ENCODE measurements at regions not wholly inside any gene's neighbourhood (a gene's known extent, or its start where the extent isn't known, plus 50 kb on each side); places are given as distances from the start of the nearest gene placed in this dataset.

DNA sequence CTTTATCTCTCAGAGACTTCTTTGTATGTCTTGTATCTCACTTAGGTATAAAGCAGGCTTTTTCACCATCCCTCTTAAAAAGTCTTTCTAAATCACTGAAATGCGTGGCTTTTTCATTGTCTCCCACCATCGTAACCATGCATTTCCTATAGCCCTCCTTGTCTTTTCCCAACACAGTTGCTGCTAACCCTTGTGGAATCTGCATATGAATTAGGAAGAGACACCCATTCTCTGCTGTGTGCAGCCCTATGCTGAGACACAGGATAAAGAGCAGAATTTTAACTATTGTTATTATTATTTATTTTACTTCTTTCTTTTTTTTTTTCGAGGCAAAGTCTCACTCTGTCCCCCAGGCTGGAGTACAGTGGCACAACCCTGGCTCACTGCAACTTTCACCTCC lies 804.3 kb upstream of the COBL start:
- H3K4me1 ChIP-seq (ENCODE audit: control insufficient read depth, low read length), result no peaks in the 10 kb centered on the region
- no peak overlapping the region for H3K27ac ChIP-seq (ENCODE audit: low read depth, low read length)
- no peaks in the 10 kb centered on the region for H3K79me2 ChIP-seq (ENCODE audit: control insufficient read depth, low read length)
- H3K4me2 ChIP-seq (ENCODE audit: low read length), result no peak overlapping the region
- H3K9me2 ChIP-seq (replicated peaks; ENCODE audit: control insufficient read depth, low read length), result no peaks in the 10 kb centered on the region
- no peaks in the 10 kb centered on the region for H3K9me3 ChIP-seq (ENCODE audit: control insufficient read depth, insufficient read depth, low read length)
- H3K36me3 ChIP-seq (ENCODE audit: control insufficient read depth, low read length), result no peaks in the 10 kb centered on the region
- no peaks in the 10 kb centered on the region for H4K20me1 ChIP-seq (ENCODE audit: control insufficient read depth, insufficient read depth, low read depth, low read length)
- H3K4me3 ChIP-seq (ENCODE audit: low read length), result no peak overlapping the region
- no peak for TF ChIP-seq EZH2phosphoT487 (IDR thresholded peaks at IDR 0.05; ENCODE audit: borderline replicate concordance, low read length)
- TF ChIP-seq, protein P1, sequence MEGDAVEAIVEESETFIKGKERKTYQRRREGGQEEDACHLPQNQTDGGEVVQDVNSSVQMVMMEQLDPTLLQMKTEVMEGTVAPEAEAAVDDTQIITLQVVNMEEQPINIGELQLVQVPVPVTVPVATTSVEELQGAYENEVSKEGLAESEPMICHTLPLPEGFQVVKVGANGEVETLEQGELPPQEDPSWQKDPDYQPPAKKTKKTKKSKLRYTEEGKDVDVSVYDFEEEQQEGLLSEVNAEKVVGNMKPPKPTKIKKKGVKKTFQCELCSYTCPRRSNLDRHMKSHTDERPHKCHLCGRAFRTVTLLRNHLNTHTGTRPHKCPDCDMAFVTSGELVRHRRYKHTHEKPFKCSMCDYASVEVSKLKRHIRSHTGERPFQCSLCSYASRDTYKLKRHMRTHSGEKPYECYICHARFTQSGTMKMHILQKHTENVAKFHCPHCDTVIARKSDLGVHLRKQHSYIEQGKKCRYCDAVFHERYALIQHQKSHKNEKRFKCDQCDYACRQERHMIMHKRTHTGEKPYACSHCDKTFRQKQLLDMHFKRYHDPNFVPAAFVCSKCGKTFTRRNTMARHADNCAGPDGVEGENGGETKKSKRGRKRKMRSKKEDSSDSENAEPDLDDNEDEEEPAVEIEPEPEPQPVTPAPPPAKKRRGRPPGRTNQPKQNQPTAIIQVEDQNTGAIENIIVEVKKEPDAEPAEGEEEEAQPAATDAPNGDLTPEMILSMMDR (IDR thresholded peaks at IDR 0.05; ENCODE audit: low read depth, low read length, poor library complexity, severe bottlenecking), result no peak
- H3F3A ChIP-seq (ENCODE audit: control insufficient read depth, insufficient read depth), result no peaks in the 10 kb centered on the region
- H3K27me3 ChIP-seq (ENCODE audit: control insufficient read depth, low read length), result no peaks in the 10 kb centered on the region

DNA sequence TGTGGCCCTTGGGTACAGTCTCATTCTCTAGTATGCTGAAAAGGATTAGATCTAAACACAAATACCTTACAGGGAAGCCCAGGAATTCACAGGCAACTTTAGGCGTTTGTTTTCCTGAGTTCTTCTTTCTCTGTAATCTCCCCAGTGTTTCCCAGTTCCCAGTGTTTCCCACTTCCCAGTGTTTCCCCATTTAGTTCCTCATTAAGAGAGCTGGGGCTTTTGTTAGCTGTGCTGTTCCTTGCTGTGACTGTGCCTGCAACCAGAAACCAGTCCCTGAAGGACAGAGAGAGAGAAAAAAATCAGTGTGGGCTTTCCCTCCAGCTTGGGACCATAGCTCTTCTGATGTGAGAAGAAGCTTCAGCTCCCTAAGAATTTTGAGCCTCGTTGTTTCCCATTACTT lies 802.9 kb upstream of the COBL start:
- H3K79me2 ChIP-seq (ENCODE audit: control insufficient read depth, low read length), result no peaks in the 10 kb centered on the region
- H3K4me1 ChIP-seq (ENCODE audit: control insufficient read depth, low read length), result no peaks in the 10 kb centered on the region
- no peak overlapping the region for H3K27ac ChIP-seq (ENCODE audit: low read depth, low read length)
- no peaks in the 10 kb centered on the region for H3K9me2 ChIP-seq (replicated peaks; ENCODE audit: control insufficient read depth, low read length)
- H3K36me3 ChIP-seq (ENCODE audit: control insufficient read depth, low read length), result no peaks in the 10 kb centered on the region
- no peaks in the 10 kb centered on the region for H3K9me3 ChIP-seq (ENCODE audit: control insufficient read depth, insufficient read depth, low read length)
- no peak for TF ChIP-seq EZH2phosphoT487 (IDR thresholded peaks at IDR 0.05; ENCODE audit: borderline replicate concordance, low read length)
- TF ChIP-seq, protein P1 (IDR thresholded peaks at IDR 0.05; ENCODE audit: low read depth, low read length, poor library complexity, severe bottlenecking), result no peak
- H3K27me3 ChIP-seq (ENCODE audit: control insufficient read depth, low read length), result no peaks in the 10 kb centered on the region
- no peaks in the 10 kb centered on the region for H4K20me1 ChIP-seq (ENCODE audit: control insufficient read depth, insufficient read depth, low read depth, low read length)
- no peaks in the 10 kb centered on the region for H3F3A ChIP-seq (ENCODE audit: control insufficient read depth, insufficient read depth)
- no peak overlapping the region for H3K4me2 ChIP-seq (ENCODE audit: low read length)
- no peak overlapping the region for H3K4me3 ChIP-seq (ENCODE audit: low read length)

DNA sequence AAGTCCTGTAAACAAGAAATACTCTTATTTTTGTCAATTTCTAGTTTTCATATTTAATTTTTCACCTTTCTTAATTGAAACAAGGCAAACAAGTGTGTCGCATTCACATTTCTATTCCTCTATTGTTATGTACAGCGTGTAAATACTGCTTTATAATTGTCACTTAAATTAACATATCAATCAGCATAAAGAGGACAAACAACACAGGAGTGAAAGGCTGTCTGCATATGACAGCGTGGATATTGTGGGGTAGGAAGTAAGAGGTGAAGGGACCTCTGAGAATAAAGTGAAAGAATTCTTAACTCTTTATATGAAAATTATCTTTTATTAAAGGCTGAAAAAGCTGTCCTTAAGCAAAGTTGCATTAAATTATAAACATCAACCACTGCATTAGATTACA lies 797.9 kb upstream of the COBL start:
- no peaks in the 10 kb centered on the region for H3K27me3 ChIP-seq (ENCODE audit: control insufficient read depth, low read length)
- TF ChIP-seq EZH2phosphoT487 (IDR thresholded peaks at IDR 0.05; ENCODE audit: borderline replicate concordance, low read length), result no peak
- H3F3A ChIP-seq (ENCODE audit: control insufficient read depth, insufficient read depth), result no peaks in the 10 kb centered on the region
- no peaks in the 10 kb centered on the region for H3K9me3 ChIP-seq (ENCODE audit: control insufficient read depth, insufficient read depth, low read length)
- H3K36me3 ChIP-seq (ENCODE audit: control insufficient read depth, low read length), result no peaks in the 10 kb centered on the region
- no peaks in the 10 kb centered on the region for H3K79me2 ChIP-seq (ENCODE audit: control insufficient read depth, low read length)
- no peak overlapping the region for H3K27ac ChIP-seq (ENCODE audit: low read depth, low read length)
- H3K4me2 ChIP-seq (ENCODE audit: low read length), result no peak overlapping the region
- H4K20me1 ChIP-seq (ENCODE audit: control insufficient read depth, insufficient read depth, low read depth, low read length), result no peaks in the 10 kb centered on the region
- H3K9me2 ChIP-seq (replicated peaks; ENCODE audit: control insufficient read depth, low read length), result no peaks in the 10 kb centered on the region; the same call in 1 of the 2 replicates
- no peak overlapping the region for H3K4me3 ChIP-seq (ENCODE audit: low read length)
- H3K4me1 ChIP-seq (ENCODE audit: control insufficient read depth, low read length), result no peaks in the 10 kb centered on the region

DNA sequence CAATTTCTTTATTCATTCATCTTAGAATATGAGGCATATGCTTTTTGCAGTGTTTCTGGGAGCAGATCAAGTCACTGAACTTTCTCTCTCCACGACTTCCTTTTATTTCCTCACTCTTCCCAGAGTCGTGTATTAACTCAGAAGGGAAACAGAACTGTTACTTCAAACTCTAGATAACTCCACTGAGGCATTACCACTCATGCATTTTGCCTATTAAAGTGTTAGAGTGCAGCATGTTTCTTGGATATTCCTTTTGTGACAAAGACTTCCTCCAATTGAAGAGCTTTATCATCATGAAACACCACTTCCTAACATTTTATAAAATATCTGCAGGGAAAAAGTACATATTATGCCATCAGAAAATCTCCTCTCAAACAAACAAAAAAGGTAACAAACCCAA lies 797.4 kb upstream of the COBL start:
- H4K20me1 ChIP-seq (ENCODE audit: control insufficient read depth, insufficient read depth, low read depth, low read length), result no peaks in the 10 kb centered on the region
- H3F3A ChIP-seq (ENCODE audit: control insufficient read depth, insufficient read depth), result no peaks in the 10 kb centered on the region
- H3K36me3 ChIP-seq (ENCODE audit: control insufficient read depth, low read length), result no peaks in the 10 kb centered on the region
- no peaks in the 10 kb centered on the region for H3K79me2 ChIP-seq (ENCODE audit: control insufficient read depth, low read length)
- no peaks in the 10 kb centered on the region for H3K9me3 ChIP-seq (ENCODE audit: control insufficient read depth, insufficient read depth, low read length)
- no peaks in the 10 kb centered on the region for H3K27me3 ChIP-seq (ENCODE audit: control insufficient read depth, low read length)
- no peaks in the 10 kb centered on the region for H3K4me1 ChIP-seq (ENCODE audit: control insufficient read depth, low read length)
- no peaks in the 10 kb centered on the region; the same call in 1 of the 2 replicates for H3K9me2 ChIP-seq (replicated peaks; ENCODE audit: control insufficient read depth, low read length)
- no peak overlapping the region for H3K4me3 ChIP-seq (ENCODE audit: low read length)
- no peak overlapping the region for H3K27ac ChIP-seq (ENCODE audit: low read depth, low read length)
- TF ChIP-seq, protein P1 (IDR thresholded peaks at IDR 0.05; ENCODE audit: low read depth, low read length, poor library complexity, severe bottlenecking), result no peak
- no peak for TF ChIP-seq EZH2phosphoT487 (IDR thresholded peaks at IDR 0.05; ENCODE audit: borderline replicate concordance, low read length)
- H3K4me2 ChIP-seq (ENCODE audit: low read length), result no peak overlapping the region

All from DOHH2 (cell line).